HepG2 (cell line): ENCODE measurements at regions not wholly inside any gene's neighbourhood (a gene's known extent, or its start where the extent isn't known, plus 50 kb on each side); places are given as distances from the start of the nearest gene placed in this dataset.

Experiments
- ATAC-seq: fragments of 200-7000 bp; cut with Tn5 transposase; 3 replicates; pipeline ENCODE4 v1.9.1; 2020; ENCODE audit warnings: mild to moderate bottlenecking, moderate library complexity
- BruUV-seq: library from RNA; stranded (reverse); fragments of 400-500 nt; replicated peaks from 2 replicates; lab custom pipeline; 2021; lab: Mats Ljungman, UMichigan
- CTCF ChIA-PET: fragments of 300-600 bp; formaldehyde crosslinking; extraction: SDS; loops from one replicate; lab custom pipeline; 2021; ENCODE audit warnings: low total read pairs, inconsistent platforms, low intra/inter-chr PET ratio; lab: Yijun Ruan, JAX
- POLR2A ChIA-PET: fragments of 350-600 bp; sonication (Branson Sonifier 250); formaldehyde crosslinking; loops from one replicate; lab custom pipeline; 2020; ENCODE audit warnings: antibody characterized with exemption, inconsistent platforms; lab: Yijun Ruan, JAX
- DNase-seq: peaks from one replicate; pipeline ENCODE4 v3.0.0-alpha.2; 2015; ENCODE audit warnings: low spot score
- FAIRE-seq: peaks from 3 replicates; lab custom pipeline; 2011; peaks lifted over from hg19 to GRCh38; lab: Jason Lieb, UNC
- H2AFZ ChIP-seq: one replicate; pipeline ENCODE4 v1.6.1; 2011; ENCODE audit warnings: low read length, inconsistent platforms
- H3K27ac ChIP-seq: fragments of 300-600 bp; 3 replicates; pipeline ENCODE4 v1.8.0; 2011; ENCODE audit warnings: mixed run types, mild to moderate bottlenecking, mixed read lengths, low read length, inconsistent platforms; ENCODE audit not compliant: insufficient read depth; ENCODE audit errors: extremely low read length
- H3K27me3 ChIP-seq, 2 experiments: fragments of 200-600 bp in 1 of 2; 2 replicates in 1 of 2; 3 replicates in 1 of 2; pipeline versions ENCODE4 v1.6.0 to v1.8.0; 2011; ENCODE audit warnings: low read length in 2 of 2, mild to moderate bottlenecking in 2 of 2, moderate library complexity in 2 of 2, inconsistent platforms in 1 of 2; ENCODE audit not compliant: insufficient read depth in 2 of 2, control insufficient read depth in 1 of 2
- H3K36me3 ChIP-seq, 2 experiments: fragments of 200-600 bp in 1 of 2; replicated peaks in 1 of 2; 2 replicates in 1 of 2; 3 replicates in 1 of 2; pipeline versions ENCODE4 v1.5.1 to v1.8.0; 2011; ENCODE audit warnings: low read length in 2 of 2, inconsistent platforms in 1 of 2; ENCODE audit not compliant: insufficient read depth in 2 of 2, control insufficient read depth in 1 of 2
- H3K4me1 ChIP-seq: 2 replicates; pipeline ENCODE4 v1.5.1; 2012; ENCODE audit warnings: low read length, inconsistent platforms; ENCODE audit not compliant: insufficient read depth
- H3K4me2 ChIP-seq: 2 replicates; pipeline ENCODE4 v1.6.0; 2011; ENCODE audit warnings: low read depth, low read length, inconsistent platforms
- H3K4me3 ChIP-seq, 3 experiments: fragments of 200-600 bp in 1 of 3; sonication (generic), shearing (Covaris generic) in 1 of 3; replicated peaks in 1 of 3; 2 replicates each; pipeline ENCODE4 v1.5.1; 2011 to 2016; ENCODE audit warnings: low read length in 3 of 3, inconsistent platforms in 2 of 3, low read depth in 2 of 3, mild to moderate bottlenecking in 2 of 3, control low read depth in 1 of 3, mixed read lengths in 1 of 3; ENCODE audit not compliant: insufficient read depth in 1 of 3
- H3K79me2 ChIP-seq: one replicate; pipeline ENCODE4 v1.6.1; 2011; ENCODE audit warnings: low read length, inconsistent platforms; ENCODE audit not compliant: insufficient read depth
- H3K9ac ChIP-seq: 2 replicates; pipeline ENCODE4 v1.6.0; 2011; ENCODE audit warnings: mild to moderate bottlenecking, low read depth, low read length, inconsistent platforms; ENCODE audit not compliant: insufficient read depth
- H3K9me3 ChIP-seq: 2 replicates; pipeline ENCODE4 v1.5.1; 2012; ENCODE audit warnings: mild to moderate bottlenecking, low read length
- H4K20me1 ChIP-seq: 2 replicates; pipeline ENCODE4 v1.6.0; 2011; ENCODE audit warnings: inconsistent platforms, mild to moderate bottlenecking, low read length, moderate library complexity; ENCODE audit not compliant: insufficient read depth
- ELF3 ChIP-seq: IDR thresholded peaks from 2 replicates; pipeline ENCODE4 v1.6.1; 2016; ENCODE audit warnings: missing genetic modification reagents, missing compliant biosample characterization
- EZH2 ChIP-seq: conservative IDR thresholded peaks from 2 replicates; pipeline ENCODE4 v1.6.1; 2012; ENCODE audit warnings: mild to moderate bottlenecking, low read depth, low read length, moderate library complexity
- RBAK ChIP-seq: sonication (generic); formaldehyde crosslinking; IDR thresholded peaks from 2 replicates; pipeline ENCODE4 v1.5.1; 2020; ENCODE audit warnings: mild to moderate bottlenecking, missing genetic modification reagents
- RFX5 ChIP-seq: IDR thresholded peaks from 2 replicates; pipeline ENCODE4 v1.6.1; 2011; ENCODE audit warnings: low read depth, low read length, improper control_type of control experiment
- ZBTB46 ChIP-seq: sonication (generic); formaldehyde crosslinking; IDR thresholded peaks from 2 replicates; pipeline ENCODE4 v1.4.0; 2020; ENCODE audit warnings: mild to moderate bottlenecking, missing genetic modification reagents, borderline replicate concordance
- ZBTB8A ChIP-seq: sonication (generic); formaldehyde crosslinking; IDR thresholded peaks from 2 replicates; pipeline ENCODE4 v1.4.0; 2020; ENCODE audit warnings: mild to moderate bottlenecking, low read depth, missing genetic modification reagents, borderline replicate concordance
- ZNF770 ChIP-seq: sonication (generic); formaldehyde crosslinking; IDR thresholded peaks from 2 replicates; pipeline ENCODE4 v1.5.0; 2020; ENCODE audit warnings: mild to moderate bottlenecking, missing genetic modification reagents
- WGBS: methylation state at CpG from one replicate; pipeline ENCODE4 v1.1.6; 2017; ENCODE audit warnings: low lambda C conversion rate; 5-methylcytosine and 5-hydroxymethylcytosine counted together
- in situ Hi-C: cut with HindIII; loops from 2 replicates; pipeline ENCODE4 v1.10.0; 2017; ENCODE audit warnings: low pct_unique_long_range_greater_than_20kb; ENCODE audit not compliant: extremely low pct_ligation_motif_present
- intact Hi-C: fragments of 100-400 bp; cut with micrococcal nuclease; formaldehyde crosslinking; loops from one replicate; pipeline ENCODE4 v1.10.0; 2022; ENCODE audit not compliant: unreplicated experiment

- no peak for TF ChIP-seq ELF3 (CRISPR knock-in tag)
- TF ChIP-seq EZH2, result no peak
- TF ChIP-seq ZBTB8A, result no peak
- no peak for TF ChIP-seq RFX5
- no peak for TF ChIP-seq ZBTB46
- no peak for TF ChIP-seq ZNF770 (CRISPR knock-in tag)
- no peak for TF ChIP-seq RBAK (CRISPR knock-in tag)
- H3K9me3 ChIP-seq, result no peaks in the 10 kb centered on the region
- POLR2A ChIA-PET, result no interaction called here
- FAIRE-seq (no peak), DNase-seq (no peak), ATAC-seq (no peak)
- no peak overlapping the region for H2AFZ ChIP-seq
- in situ Hi-C loops (no loop called here), intact Hi-C loops (no loop called here)
- H3K79me2 ChIP-seq, result no peaks in the 10 kb centered on the region
- no peaks in the 10 kb centered on the region for H3K4me1 ChIP-seq
- WGBS, result 11% methylated on average over 10 of the region's 10 CpGs
- BruUV-seq, result no TSS peak
- CTCF ChIA-PET, result no interaction called here
- H3K9ac ChIP-seq, result no peak overlapping the region
- no peak overlapping the region for H3K4me3 ChIP-seq
- H3K36me3 ChIP-seq, result no peaks in the 10 kb centered on the region
- H3K4me2 ChIP-seq, result no peak overlapping the region
- H4K20me1 ChIP-seq, result no peaks in the 10 kb centered on the region
- H3K27me3 ChIP-seq, result peaks cover 2 to 33% of the 10 kb centered on the region in 2 experiments; a peak in 3 of 5 replicates
- no peak overlapping the region for H3K27ac ChIP-seq
Measured at GRCh38 chr11:129590030-129590752, 214.5 kb downstream of the BARX2 start.
